IMR-90 (cell line): ENCODE measurements at regions not wholly inside any gene's neighbourhood (a gene's known extent, or its start where the extent isn't known, plus 50 kb on each side); places are given as distances from the start of the nearest gene placed in this dataset.

ENCODE experiments used
- ATAC-seq: fragments of 200-7000 bp; cut with Tn5 transposase; 2 replicates; pipeline ENCODE4 v1.9.1; 2020; ENCODE audit warnings: low read depth, mild to moderate bottlenecking, moderate library complexity
- BruUV-seq: library from RNA; stranded (reverse); fragments of 400-500 nt; replicated peaks from 2 replicates; lab custom pipeline; 2021; lab: Mats Ljungman, UMichigan
- CTCF ChIA-PET: fragments of 300-600 bp; formaldehyde crosslinking; extraction: SDS; loops from one replicate; lab custom pipeline; 2021; ENCODE audit warnings: antibody characterized with exemption; lab: Yijun Ruan, JAX
- POLR2A ChIA-PET: fragments of 300-600 bp; sonication (Branson Sonifier 250); formaldehyde crosslinking; loops from one replicate; lab custom pipeline; 2022; ENCODE audit warnings: antibody characterized with exemption; ENCODE audit not compliant: unreplicated experiment; lab: Charles Lee
- DNase-seq: peaks from one replicate; pipeline ENCODE4 v3.0.0; 2013
- H2AFZ ChIP-seq: replicated peaks from 2 replicates; pipeline ENCODE3; 2013; ENCODE audit warnings: low read length, mild to moderate bottlenecking; ENCODE audit not compliant: poor library complexity
- H2AK5ac ChIP-seq: 2 replicates; pipeline ENCODE4 v1.6.1; 2013; ENCODE audit warnings: low read depth, low read length, inconsistent platforms
- H2AK9ac ChIP-seq: replicated peaks from 2 replicates; pipeline ENCODE3; 2013; ENCODE audit warnings: mild to moderate bottlenecking, low read depth, low read length, moderate library complexity; ENCODE audit not compliant: poor library complexity
- H2BK120ac ChIP-seq: 2 replicates; pipeline ENCODE4 v1.6.1; 2013; ENCODE audit warnings: low read depth, low read length, inconsistent platforms
- H2BK15ac ChIP-seq: 3 replicates; pipeline ENCODE4 v1.6.1; 2013; ENCODE audit warnings: low read depth, low read length, inconsistent platforms
- H2BK20ac ChIP-seq: 2 replicates; pipeline ENCODE4 v1.6.1; 2013; ENCODE audit warnings: low read depth, mild to moderate bottlenecking, inconsistent platforms, low read length, moderate library complexity
- H2BK5ac ChIP-seq: 2 replicates; pipeline ENCODE4 v1.6.1; 2013; ENCODE audit warnings: mild to moderate bottlenecking, low read depth, low read length, inconsistent platforms; ENCODE audit not compliant: poor library complexity, severe bottlenecking
- H3K14ac ChIP-seq: replicated peaks from 2 replicates; pipeline ENCODE4 v1.6.1; 2013; ENCODE audit warnings: low read depth, low read length, inconsistent platforms
- H3K18ac ChIP-seq: 2 replicates; pipeline ENCODE4 v1.6.1; 2013; ENCODE audit warnings: low read depth, low read length, control low read depth
- H3K23ac ChIP-seq: 2 replicates; pipeline ENCODE4 v1.6.1; 2013; ENCODE audit warnings: low read depth, low read length, inconsistent platforms
- H3K27ac ChIP-seq: 2 replicates; pipeline ENCODE4 v1.5.1; 2013; ENCODE audit warnings: mild to moderate bottlenecking, control low read depth, low read length; ENCODE audit not compliant: insufficient read depth
- H3K27me3 ChIP-seq: 2 replicates; pipeline ENCODE4 v1.6.1; 2013; ENCODE audit warnings: low read length; ENCODE audit not compliant: control insufficient read depth, insufficient read depth
- H3K36me3 ChIP-seq: 2 replicates; pipeline ENCODE4 v1.6.1; 2013; ENCODE audit warnings: low read length, mixed read lengths; ENCODE audit not compliant: control insufficient read depth, insufficient read depth
- H3K4ac ChIP-seq: 2 replicates; pipeline ENCODE4 v1.6.1; 2013; ENCODE audit warnings: low read depth, low read length, inconsistent platforms
- H3K4me1 ChIP-seq: 2 replicates; pipeline ENCODE4 v1.6.1; 2013; ENCODE audit warnings: low read length, mixed read lengths; ENCODE audit not compliant: control insufficient read depth, insufficient read depth
- H3K4me2 ChIP-seq: 2 replicates; pipeline ENCODE4 v1.6.1; 2013; ENCODE audit warnings: low read depth, mild to moderate bottlenecking, control low read depth, low read length, moderate library complexity
- H3K4me3 ChIP-seq: 2 replicates; pipeline ENCODE4 v1.5.1; 2013; ENCODE audit warnings: low read depth, mild to moderate bottlenecking, control low read depth, low read length, moderate library complexity; ENCODE audit not compliant: insufficient read depth
- H3K56ac ChIP-seq: 2 replicates; pipeline ENCODE4 v1.6.1; 2013; ENCODE audit warnings: low read length, inconsistent platforms; ENCODE audit not compliant: insufficient read depth; ENCODE audit errors: extremely low read depth
- H3K79me1 ChIP-seq, 2 experiments: 2 replicates each; pipeline ENCODE4 v1.6.1; 2013; ENCODE audit warnings: low read length in 2 of 2, inconsistent platforms in 1 of 2, low read depth in 1 of 2
- H3K9ac ChIP-seq: 2 replicates; pipeline ENCODE4 v1.6.1; 2013; ENCODE audit warnings: low read depth, low read length, control low read depth
- H3K9me1 ChIP-seq: 2 replicates; pipeline ENCODE4 v1.6.1; 2013; ENCODE audit warnings: low read length, inconsistent platforms; ENCODE audit not compliant: insufficient read depth
- H3K9me3 ChIP-seq: 2 replicates; pipeline ENCODE4 v1.6.1; 2013; ENCODE audit warnings: low read length; ENCODE audit not compliant: control insufficient read depth, insufficient read depth
- H4K20me1 ChIP-seq: 2 replicates; pipeline ENCODE4 v1.6.1; 2013; ENCODE audit warnings: low read length, inconsistent platforms; ENCODE audit not compliant: insufficient read depth
- H4K5ac ChIP-seq: 2 replicates; pipeline ENCODE4 v1.6.1; 2013; ENCODE audit warnings: mild to moderate bottlenecking, low read depth, low read length, control low read depth
- H4K8ac ChIP-seq, 2 experiments: 2 replicates each; pipeline ENCODE4 v1.6.1; 2013; ENCODE audit warnings: low read depth in 2 of 2, low read length in 2 of 2, control low read depth in 1 of 2, inconsistent platforms in 1 of 2
- H4K91ac ChIP-seq: 2 replicates; pipeline ENCODE4 v1.6.1; 2013; ENCODE audit warnings: low read depth, low read length, inconsistent platforms; ENCODE audit not compliant: insufficient read depth
- CHD1 ChIP-seq: IDR thresholded peaks from 2 replicates; pipeline ENCODE4 v1.6.1; 2012; ENCODE audit warnings: low read depth, low read length, improper control_type of control experiment
- MXI1 ChIP-seq: IDR thresholded peaks from 2 replicates; pipeline ENCODE4 v1.6.1; 2012; ENCODE audit warnings: low read depth, mild to moderate bottlenecking, low read length, moderate library complexity, borderline replicate concordance
- RFX5 ChIP-seq: IDR thresholded peaks from 2 replicates; pipeline ENCODE4 v1.8.0; 2012; ENCODE audit warnings: low read depth, mild to moderate bottlenecking, low read length, moderate library complexity
- WGBS, 2 experiments: methylation state at CpG; one replicate each; pipeline versions ENCODE4 v1.1.5 to v1.1.7; 2013; ENCODE audit warnings: missing lambda C conversion rate in 2 of 2; ENCODE audit not compliant: insufficient read length in 1 of 2; ENCODE audit errors: extremely low coverage in 2 of 2; 5-methylcytosine and 5-hydroxymethylcytosine counted together
- dilution Hi-C: fragments of 300-500 bp; cut with HindIII; formaldehyde crosslinking; loops from one replicate; pipeline ENCODE4 v1.14.3; 2018; ENCODE audit warnings: low sequenced_read_pairs; ENCODE audit not compliant: unreplicated experiment
- in situ Hi-C: fragments of 300-500 bp; cut with MboI; formaldehyde crosslinking; loops from 3 replicates; pipeline ENCODE4 v1.14.3; 2019; ENCODE audit warnings: low sequenced_read_pairs, inconsistent platforms, mixed read lengths
- intact Hi-C: fragments of 100-400 bp; cut with micrococcal nuclease; formaldehyde crosslinking; loops from 2 replicates; pipeline ENCODE4 v1.10.0; 2022

DNA sequence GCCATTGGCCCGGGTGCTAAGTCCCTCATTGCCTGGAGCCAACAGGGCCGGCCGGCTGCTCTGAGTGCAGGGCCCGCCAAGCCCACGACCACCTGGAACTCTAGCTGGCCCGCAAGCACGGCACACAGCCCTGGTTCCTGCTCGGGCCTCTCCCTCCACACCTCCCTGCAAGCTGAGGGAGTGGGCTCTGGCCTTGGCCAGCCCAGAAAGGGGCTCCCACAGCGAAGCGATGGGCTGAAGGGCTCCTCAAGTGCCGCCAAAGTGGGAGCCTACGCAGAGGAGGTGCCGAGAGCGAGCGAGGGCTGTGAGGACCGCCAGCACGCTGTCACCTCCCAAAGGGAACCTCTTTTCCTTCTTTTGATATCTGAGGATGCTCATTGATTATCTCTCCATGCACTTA lies 283.4 kb downstream of the PRDM2 start:
- no peak overlapping the region for H2BK5ac ChIP-seq
- H3K56ac ChIP-seq: no peak overlapping the region
- no peak overlapping the region for H2AK5ac ChIP-seq
- no peak overlapping the region for H3K4me3 ChIP-seq
- no peak overlapping the region for H4K91ac ChIP-seq
- no peaks in the 10 kb centered on the region for H3K4me1 ChIP-seq
- ATAC-seq (no peak), DNase-seq (no peak)
- dilution Hi-C loops: no loop called here
- no peak overlapping the region for H2BK120ac ChIP-seq
- H3K27me3 ChIP-seq: no peaks in the 10 kb centered on the region
- H3K18ac ChIP-seq: no peak overlapping the region
- no peak overlapping the region for H3K4me2 ChIP-seq
- H4K5ac ChIP-seq: no peak overlapping the region
- no peak overlapping the region for H3K27ac ChIP-seq
- in situ Hi-C loops: no loop called here
- ChIA-PET POLR2A (no interaction called here), CTCF (no interaction called here)
- no peaks in the 10 kb centered on the region for H3K9me1 ChIP-seq
- WGBS, 2 experiments: no CpG with 5 or more reads among the region's 17 CpGs
- H4K20me1 ChIP-seq: no peaks in the 10 kb centered on the region
- H2BK20ac ChIP-seq: no peak overlapping the region
- no peak overlapping the region for H4K8ac ChIP-seq
- no peak overlapping the region for H2AK9ac ChIP-seq
- H3K23ac ChIP-seq: no peak overlapping the region
- H3K9ac ChIP-seq: no peak overlapping the region
- H2AFZ ChIP-seq: no peak overlapping the region
- no TSS peak for BruUV-seq
- H3K79me1 ChIP-seq: no peaks in the 10 kb centered on the region
- intact Hi-C loops: no loop called here
- H3K36me3 ChIP-seq: no peaks in the 10 kb centered on the region
- no peak overlapping the region for H3K14ac ChIP-seq
- H3K9me3 ChIP-seq: peaks cover 3% of the 10 kb centered on the region; the same call in 1 of the 2 replicates
- TF ChIP-seq MXI1 (no peak), RFX5 (no peak), CHD1 (no peak)
- no peak overlapping the region for H3K4ac ChIP-seq
- H2BK15ac ChIP-seq: no peak overlapping the region
